ENCODE measurements at regions not wholly inside any gene's neighbourhood (a gene's known extent, or its start where the extent isn't known, plus 50 kb on each side); places are given as distances from the start of the nearest gene placed in this dataset.

- peaks cover 6% of the 10 kb centered on the region for H3K36me3 Mint-ChIP-seq (ENCODE audit: unreplicated experiment)
- no peak for TF ChIP-seq CTCF (IDR thresholded peaks at IDR 0.05; ENCODE audit: partially characterized antibody, unreplicated experiment)
- DNase-seq: no peak
- peaks cover 4% of the 10 kb centered on the region for H3K4me1 Mint-ChIP-seq (ENCODE audit: low read depth, unreplicated experiment)
- peaks cover 4% of the 10 kb centered on the region for H3K9me3 Mint-ChIP-seq (ENCODE audit: unreplicated experiment)
- H3K27ac Mint-ChIP-seq (ENCODE audit: unreplicated experiment): no peak overlapping the region
- H3K27me3 Mint-ChIP-seq (ENCODE audit: unreplicated experiment): no peaks in the 10 kb centered on the region
- H3K4me3 Mint-ChIP-seq (ENCODE audit: unreplicated experiment): no peak overlapping the region
Measured at GRCh38 chr1:219040291-219040690, 133.4 kb upstream of the LYPLAL1 start.

- peaks cover 1% of the 10 kb centered on the region for H3K4me1 Mint-ChIP-seq (ENCODE audit: low read depth, unreplicated experiment)
- H3K36me3 Mint-ChIP-seq (ENCODE audit: unreplicated experiment): peaks cover 6% of the 10 kb centered on the region
- no peak overlapping the region for H3K27ac Mint-ChIP-seq (ENCODE audit: unreplicated experiment)
- no peak for TF ChIP-seq CTCF (IDR thresholded peaks at IDR 0.05; ENCODE audit: partially characterized antibody, unreplicated experiment)
- no peak overlapping the region for H3K4me3 Mint-ChIP-seq (ENCODE audit: unreplicated experiment)
- H3K9me3 Mint-ChIP-seq (ENCODE audit: unreplicated experiment): peaks cover 4% of the 10 kb centered on the region
- DNase-seq: no peak
- no peaks in the 10 kb centered on the region for H3K27me3 Mint-ChIP-seq (ENCODE audit: unreplicated experiment)
Measured at GRCh38 chr1:219041141-219041540, 132.5 kb upstream of the LYPLAL1 start.

GRCh38 chr1:219041818-219042217 lies 131.9 kb upstream of the LYPLAL1 start:
- peaks cover 1% of the 10 kb centered on the region for H3K4me1 Mint-ChIP-seq (ENCODE audit: low read depth, unreplicated experiment)
- no peak for TF ChIP-seq CTCF (IDR thresholded peaks at IDR 0.05; ENCODE audit: partially characterized antibody, unreplicated experiment)
- DNase-seq: no peak
- H3K4me3 Mint-ChIP-seq (ENCODE audit: unreplicated experiment): no peak overlapping the region
- peaks cover 6% of the 10 kb centered on the region for H3K36me3 Mint-ChIP-seq (ENCODE audit: unreplicated experiment)
- no peaks in the 10 kb centered on the region for H3K27me3 Mint-ChIP-seq (ENCODE audit: unreplicated experiment)
- H3K27ac Mint-ChIP-seq (ENCODE audit: unreplicated experiment): no peak overlapping the region
- peaks cover 4% of the 10 kb centered on the region for H3K9me3 Mint-ChIP-seq (ENCODE audit: unreplicated experiment)

- no peak for TF ChIP-seq CTCF (IDR thresholded peaks at IDR 0.05; ENCODE audit: partially characterized antibody, unreplicated experiment)
- no peak for DNase-seq
- Mint-ChIP-seq H3K27me3 (ENCODE audit: unreplicated experiment) (no peaks in the 10 kb centered on the region), H3K9me3 (ENCODE audit: unreplicated experiment) (peaks cover 4% of the 10 kb centered on the region), H3K4me3 (ENCODE audit: unreplicated experiment) (no peak overlapping the region), H3K36me3 (ENCODE audit: unreplicated experiment) (peaks cover 6% of the 10 kb centered on the region), H3K27ac (ENCODE audit: unreplicated experiment) (no peak overlapping the region), H3K4me1 (ENCODE audit: low read depth, unreplicated experiment) (peaks cover 1% of the 10 kb centered on the region)
Measured at GRCh38 chr1:219042769-219043168, 130.9 kb upstream of the LYPLAL1 start.

- Mint-ChIP-seq H3K4me1 (ENCODE audit: low read depth, unreplicated experiment) (peaks cover 1% of the 10 kb centered on the region), H3K27me3 (ENCODE audit: unreplicated experiment) (no peaks in the 10 kb centered on the region), H3K36me3 (ENCODE audit: unreplicated experiment) (peaks cover 6% of the 10 kb centered on the region), H3K4me3 (ENCODE audit: unreplicated experiment) (no peak overlapping the region), H3K27ac (ENCODE audit: unreplicated experiment) (no peak overlapping the region), H3K9me3 (ENCODE audit: unreplicated experiment) (peaks cover 4% of the 10 kb centered on the region)
- no peak for DNase-seq
- no peak for TF ChIP-seq CTCF (IDR thresholded peaks at IDR 0.05; ENCODE audit: partially characterized antibody, unreplicated experiment)
Measured at GRCh38 chr1:219045246-219045645, 128.4 kb upstream of the LYPLAL1 start.
